ENCODE measurements at regions not wholly inside any gene's neighbourhood (a gene's known extent, or its start where the extent isn't known, plus 50 kb on each side); places are given as distances from the start of the nearest gene placed in this dataset.

DNA sequence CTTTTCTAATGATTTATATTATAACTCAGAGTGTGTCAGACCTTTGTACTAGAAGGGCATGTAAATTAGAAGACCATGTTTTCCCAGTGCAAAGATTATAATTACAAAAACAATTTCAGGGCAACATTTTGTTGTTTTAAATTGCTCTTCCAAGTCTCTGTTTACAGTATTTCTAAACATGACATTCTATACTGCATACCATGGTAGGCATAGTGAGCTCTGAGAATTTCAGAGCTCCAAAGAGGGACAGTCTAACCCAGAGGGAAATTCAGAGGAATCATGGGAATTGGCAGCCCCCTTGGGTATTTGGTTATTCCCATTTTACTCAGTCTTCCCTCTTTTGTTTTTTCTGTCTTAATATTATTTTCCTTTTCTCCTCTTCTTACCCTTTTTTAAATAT, 361.5 kb upstream of the SEMA6D start:
- Histone ChIP-seq H3K27ac (no peak overlapping the region), H3K9me3 (no peaks in the 10 kb centered on the region), H3K4me1 (no peaks in the 10 kb centered on the region), H3K36me3 (replicated peaks in 1 of 2; ENCODE audit: insufficient read depth in 1 of 2, low read depth in 2 of 2) (no peaks in the 10 kb centered on the region), H3K27me3 (no peaks in the 10 kb centered on the region), H3K4me3 (no peak overlapping the region)
- intact Hi-C loops (cut with DNase I) = no loop called here
- DNase-seq = no peak
- TF ChIP-seq, protein P1, sequence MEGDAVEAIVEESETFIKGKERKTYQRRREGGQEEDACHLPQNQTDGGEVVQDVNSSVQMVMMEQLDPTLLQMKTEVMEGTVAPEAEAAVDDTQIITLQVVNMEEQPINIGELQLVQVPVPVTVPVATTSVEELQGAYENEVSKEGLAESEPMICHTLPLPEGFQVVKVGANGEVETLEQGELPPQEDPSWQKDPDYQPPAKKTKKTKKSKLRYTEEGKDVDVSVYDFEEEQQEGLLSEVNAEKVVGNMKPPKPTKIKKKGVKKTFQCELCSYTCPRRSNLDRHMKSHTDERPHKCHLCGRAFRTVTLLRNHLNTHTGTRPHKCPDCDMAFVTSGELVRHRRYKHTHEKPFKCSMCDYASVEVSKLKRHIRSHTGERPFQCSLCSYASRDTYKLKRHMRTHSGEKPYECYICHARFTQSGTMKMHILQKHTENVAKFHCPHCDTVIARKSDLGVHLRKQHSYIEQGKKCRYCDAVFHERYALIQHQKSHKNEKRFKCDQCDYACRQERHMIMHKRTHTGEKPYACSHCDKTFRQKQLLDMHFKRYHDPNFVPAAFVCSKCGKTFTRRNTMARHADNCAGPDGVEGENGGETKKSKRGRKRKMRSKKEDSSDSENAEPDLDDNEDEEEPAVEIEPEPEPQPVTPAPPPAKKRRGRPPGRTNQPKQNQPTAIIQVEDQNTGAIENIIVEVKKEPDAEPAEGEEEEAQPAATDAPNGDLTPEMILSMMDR (IDR thresholded peaks at IDR 0.05) = no peak
- no peak for TF ChIP-seq POLR2A (IDR thresholded peaks at IDR 0.05)
- no peak for ATAC-seq

DNA sequence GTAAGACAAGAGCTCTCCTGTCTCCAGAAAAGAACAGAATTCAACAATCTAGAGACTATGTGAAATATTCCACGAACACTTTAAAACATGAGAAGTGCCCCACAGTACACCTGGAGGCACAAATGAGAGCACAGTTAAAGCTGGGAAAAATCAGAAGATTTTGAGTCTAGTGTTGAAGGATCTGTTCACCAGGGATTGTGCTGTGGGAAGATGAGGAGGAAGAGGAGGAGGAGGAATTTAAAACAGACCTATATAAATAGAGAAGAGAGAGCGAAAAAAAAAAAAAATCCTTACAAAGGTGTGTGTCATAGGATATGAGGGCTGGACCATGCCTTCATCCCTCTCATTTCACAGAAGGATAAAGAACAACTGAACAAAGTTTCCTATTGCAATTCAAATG, 361.0 kb upstream of the SEMA6D start:
- Histone ChIP-seq H3K36me3 (replicated peaks in 1 of 2; ENCODE audit: insufficient read depth in 1 of 2, low read depth in 2 of 2) (no peaks in the 10 kb centered on the region), H3K27ac (no peak overlapping the region), H3K4me3 (no peak overlapping the region), H3K27me3 (no peaks in the 10 kb centered on the region), H3K9me3 (no peaks in the 10 kb centered on the region), H3K4me1 (no peaks in the 10 kb centered on the region)
- no peak for TF ChIP-seq POLR2A (IDR thresholded peaks at IDR 0.05)
- TF ChIP-seq, protein P1 (IDR thresholded peaks at IDR 0.05) = no peak
- ATAC-seq = no peak
- intact Hi-C loops (cut with DNase I) = no loop called here
- DNase-seq = no peak
- 85 to 88% methylated on average over 2 of the region's 2 CpGs for WGBS, 2 donors

DNA sequence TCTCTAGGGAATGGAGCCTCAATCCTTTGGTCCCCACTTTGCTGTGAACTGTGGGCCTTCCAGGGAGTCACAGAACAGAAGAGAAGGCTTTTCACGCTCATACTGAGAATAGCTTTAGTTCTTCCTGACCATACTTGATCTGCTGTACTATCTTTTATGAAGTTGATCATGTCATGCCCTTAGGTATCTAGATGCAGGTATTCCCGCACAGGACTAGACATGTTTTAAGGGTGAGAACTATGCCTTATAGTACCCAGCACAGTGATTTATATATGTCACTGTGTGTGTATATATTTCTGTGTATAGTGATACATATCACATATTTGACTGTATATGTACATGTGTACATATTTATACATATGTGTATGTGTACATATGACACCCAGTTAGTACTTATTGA, 358.4 kb upstream of the SEMA6D start:
- Histone ChIP-seq H3K9me3 (no peaks in the 10 kb centered on the region), H3K36me3 (replicated peaks in 1 of 2; ENCODE audit: insufficient read depth in 1 of 2, low read depth in 2 of 2) (no peaks in the 10 kb centered on the region), H3K4me1 (no peaks in the 10 kb centered on the region), H3K4me3 (no peak overlapping the region), H3K27me3 (no peaks in the 10 kb centered on the region), H3K27ac (no peak overlapping the region)
- DNase-seq = no peak
- no peak for ATAC-seq
- TF ChIP-seq, protein P1 (IDR thresholded peaks at IDR 0.05) = no peak
- TF ChIP-seq POLR2A (IDR thresholded peaks at IDR 0.05) = no peak
- 43 to 50% methylated on average over 2 of the region's 2 CpGs for WGBS, 2 donors
- intact Hi-C loops (cut with DNase I) = no loop called here

DNA sequence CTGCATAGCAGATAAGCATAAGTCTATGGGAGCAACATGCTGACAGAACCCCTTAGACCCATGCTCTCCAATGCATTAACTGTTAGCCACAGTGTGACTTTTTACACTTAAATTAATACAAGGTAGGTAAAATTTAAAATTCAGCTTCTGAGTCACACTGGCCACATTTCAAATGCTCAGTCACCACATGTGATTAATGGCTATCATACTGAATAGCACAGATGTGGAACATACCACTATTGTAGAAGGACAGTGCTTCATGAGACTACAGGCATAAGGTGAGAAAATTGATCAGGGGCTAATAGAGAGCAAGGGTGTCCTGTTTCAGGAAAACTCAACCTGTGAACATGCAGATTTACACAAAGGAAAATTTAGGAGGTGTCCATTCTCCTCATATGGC, 357.0 kb upstream of the SEMA6D start:
- no peak for TF ChIP-seq POLR2A (IDR thresholded peaks at IDR 0.05)
- TF ChIP-seq, protein P1 (IDR thresholded peaks at IDR 0.05) = no peak
- intact Hi-C loops (cut with DNase I) = no loop called here
- DNase-seq = no peak
- Histone ChIP-seq H3K27me3 (no peaks in the 10 kb centered on the region), H3K4me3 (no peak overlapping the region), H3K36me3 (replicated peaks in 1 of 2; ENCODE audit: insufficient read depth in 1 of 2, low read depth in 2 of 2) (no peaks in the 10 kb centered on the region), H3K9me3 (no peaks in the 10 kb centered on the region), H3K27ac (no peak overlapping the region), H3K4me1 (no peaks in the 10 kb centered on the region)
- no peak for ATAC-seq

DNA sequence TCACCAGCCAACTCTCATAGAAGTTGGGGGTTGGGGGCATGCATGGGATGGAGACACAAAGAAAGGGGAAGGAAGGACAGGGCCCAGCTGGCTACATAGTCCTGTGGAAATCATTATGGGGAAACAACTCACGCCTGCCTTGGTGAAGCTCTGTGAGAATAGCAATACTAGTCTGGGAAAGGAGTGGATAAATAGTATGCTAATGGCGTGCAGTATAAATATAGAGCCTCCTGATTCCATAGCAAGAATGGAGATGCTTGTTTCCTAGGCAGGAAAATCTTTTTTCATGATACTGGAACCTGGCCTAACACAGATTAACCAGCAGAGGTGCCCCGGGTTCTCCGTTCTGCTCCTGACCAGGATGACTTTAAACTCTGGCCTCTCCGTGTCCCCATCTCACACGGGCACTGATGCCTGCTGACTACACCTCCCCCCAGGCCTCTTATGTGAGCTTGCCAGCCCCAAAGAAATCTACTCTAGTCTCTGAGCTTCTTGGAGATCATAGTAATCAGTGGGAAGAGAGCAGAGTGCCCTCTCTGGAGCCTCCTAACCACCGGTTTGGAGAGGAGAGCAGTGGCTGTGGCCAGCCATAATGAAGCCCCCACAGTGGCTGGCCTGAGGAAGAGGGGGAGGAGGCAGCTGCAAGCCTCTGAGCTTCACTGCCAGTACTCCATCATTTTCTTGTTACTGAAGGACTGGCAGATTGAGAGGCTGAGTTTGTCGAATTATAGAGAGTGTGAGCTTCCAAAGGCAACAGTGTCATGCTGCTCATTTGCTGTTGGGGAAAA, 355.0 kb upstream of the SEMA6D start:
- Histone ChIP-seq H3K27me3 (no peaks in the 10 kb centered on the region), H3K27ac (no peak overlapping the region), H3K9me3 (no peaks in the 10 kb centered on the region), H3K4me1 (no peaks in the 10 kb centered on the region), H3K4me3 (no peak overlapping the region), H3K36me3 (replicated peaks in 1 of 2; ENCODE audit: insufficient read depth in 1 of 2, low read depth in 2 of 2) (no peaks in the 10 kb centered on the region)
- ATAC-seq (no peak), DNase-seq (no peak)
- intact Hi-C loops (cut with DNase I) = no loop called here
- 65 to 75% methylated on average over 8 of the region's 8 CpGs for WGBS, 2 donors
- no peak for TF ChIP-seq POLR2A (IDR thresholded peaks at IDR 0.05)
- TF ChIP-seq, protein P1 (IDR thresholded peaks at IDR 0.05) = no peak

All from body of pancreas (tissue), 4 donors.